Sigmoid colon (tissue), 4 donors: ENCODE measurements at regions not wholly inside any gene's neighbourhood (a gene's known extent, or its start where the extent isn't known, plus 50 kb on each side); places are given as distances from the start of the nearest gene placed in this dataset.

Experiments
- CTCF ChIP-seq, 4 experiments: fragments of 450-650 bp in 3 of 4; fragments of 200-600 bp in 1 of 4; IDR thresholded peaks; one replicate each; pipeline ENCODE4 v1.5.1; 2016 to 2019; ENCODE audit warnings: antibody characterized with exemption in 4 of 4, mild to moderate bottlenecking in 3 of 4, moderate library complexity in 2 of 4
- EP300 ChIP-seq, 4 donors: sonication (generic); formaldehyde crosslinking; IDR thresholded peaks; one replicate each; pipeline ENCODE4 v1.6.1; 2017; ENCODE audit warnings: antibody characterized with exemption in 4 of 4
- POLR2A ChIP-seq, 2 donors: fragments of 450-650 bp; IDR thresholded peaks; one replicate each; pipeline ENCODE4 v1.6.1; 2016; ENCODE audit warnings: antibody characterized with exemption in 2 of 2, mild to moderate bottlenecking in 2 of 2, moderate library complexity in 2 of 2
- POLR2AphosphoS5 ChIP-seq, 4 donors: sonication (generic); formaldehyde crosslinking; IDR thresholded peaks; one replicate each; pipeline ENCODE4 v1.6.1; 2017; ENCODE audit warnings: antibody characterized with exemption in 4 of 4

DNA sequence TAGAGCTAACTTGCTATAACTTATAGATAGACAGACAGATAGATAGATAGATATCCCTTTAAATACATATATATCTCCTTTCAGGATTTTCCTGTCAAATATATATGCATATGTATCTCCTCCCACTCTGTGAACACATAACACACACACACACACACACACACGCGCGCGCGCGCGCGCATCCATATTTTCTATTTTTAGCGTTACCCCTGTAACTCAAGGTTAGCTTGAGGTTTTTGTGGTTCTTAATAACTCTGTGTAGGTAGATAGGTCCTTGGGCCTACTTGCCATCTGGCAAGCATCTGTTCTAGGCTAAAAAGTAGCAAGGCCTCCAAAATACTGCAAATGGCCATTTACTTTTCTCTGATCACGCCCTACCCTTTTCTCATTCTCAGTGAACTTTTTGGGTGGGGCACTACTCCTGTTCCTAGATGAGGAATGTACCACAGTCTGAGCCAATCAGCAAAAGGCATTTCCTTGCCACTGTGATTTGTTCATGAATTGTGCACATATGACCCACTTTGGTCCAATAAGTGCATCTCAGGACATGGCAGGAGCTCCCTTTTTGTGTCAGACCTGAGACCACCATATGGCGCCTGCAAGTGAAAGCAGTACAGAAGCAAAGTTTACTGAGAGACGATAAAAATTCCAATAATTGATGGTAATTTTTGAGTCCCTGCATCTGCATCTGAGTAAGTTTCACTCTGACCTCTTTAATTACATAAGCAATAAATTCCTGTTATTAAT is 740.5 kb upstream of the API5 start:
- TF ChIP-seq CTCF (IDR thresholded peaks at IDR 0.05) (no peak), POLR2AphosphoS5 (IDR thresholded peaks at IDR 0.05) (no peak), EP300 (IDR thresholded peaks at IDR 0.05) (no peak), POLR2A (IDR thresholded peaks at IDR 0.05) (no peak)
